OCI-LY7 (cell line): ENCODE measurements at regions not wholly inside any gene's neighbourhood (a gene's known extent, or its start where the extent isn't known, plus 50 kb on each side); places are given as distances from the start of the nearest gene placed in this dataset.

Experiments
- CTCF ChIP-seq: fragments of 200-600 bp; sonication (generic); conservative IDR thresholded peaks from 2 replicates; pipeline ENCODE4 v1.5.1; 2014; ENCODE audit warnings: mild to moderate bottlenecking, antibody characterized with exemption, low read length, moderate library complexity, mixed read lengths
- EZH2phosphoT487 ChIP-seq: fragments of 200-600 bp; sonication (generic); IDR thresholded peaks from 2 replicates; pipeline ENCODE4 v1.6.1; 2018; ENCODE audit warnings: low read depth, borderline replicate concordance, mild to moderate bottlenecking, mixed run types, antibody characterized with exemption, low read length, moderate library complexity, mixed read lengths

- TF ChIP-seq CTCF (no peak), EZH2phosphoT487 (no peak)
These were observed 276.9 kb downstream of the SKAP2 start for GRCh38 chr7:26587536-26587935.
